GM19351 (cell line): ENCODE measurements at regions not wholly inside any gene's neighbourhood (a gene's known extent, or its start where the extent isn't known, plus 50 kb on each side); places are given as distances from the start of the nearest gene placed in this dataset.
A peak's percentile ranks its signal among the peaks of the same experiment; 100 is the strongest.
"Not testable (repeated sequence)": the region's sequence is repeated elsewhere in the genome, so short reads cannot be mapped to it uniquely, and the experiment has no call there.

Source experiments
- ATAC-seq: cut with Tn5 transposase; IDR thresholded peaks from one replicate; pipeline ENCODE4 v1.9.1; 2021; ENCODE audit warnings: mild to moderate bottlenecking, moderate library complexity; ENCODE audit not compliant: unreplicated experiment

DNA sequence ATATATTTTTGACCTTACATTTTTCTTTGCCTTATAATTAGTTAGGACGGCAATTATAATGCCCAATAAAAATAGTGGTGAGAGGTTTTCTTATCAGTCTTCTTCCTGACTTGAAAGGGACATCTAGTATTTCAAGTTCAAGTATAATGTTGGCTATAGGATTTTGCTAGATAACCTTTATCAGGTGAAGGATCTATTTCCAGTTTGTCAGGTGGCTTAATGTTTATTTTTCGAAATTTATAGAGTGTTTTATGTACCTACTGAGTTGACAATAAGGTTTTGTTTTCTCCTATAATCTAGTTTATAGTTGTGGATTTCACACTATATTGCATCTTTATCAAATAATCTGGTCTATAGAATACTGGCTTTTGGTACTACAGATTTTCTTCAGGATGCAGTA, 351.8 kb upstream of the FGF13 start:
- no peak for ATAC-seq

GRCh38 chrX:139058831-139059495, 347.4 kb upstream of the FGF13 start:
- ATAC-seq = peak; percentile 62

DNA sequence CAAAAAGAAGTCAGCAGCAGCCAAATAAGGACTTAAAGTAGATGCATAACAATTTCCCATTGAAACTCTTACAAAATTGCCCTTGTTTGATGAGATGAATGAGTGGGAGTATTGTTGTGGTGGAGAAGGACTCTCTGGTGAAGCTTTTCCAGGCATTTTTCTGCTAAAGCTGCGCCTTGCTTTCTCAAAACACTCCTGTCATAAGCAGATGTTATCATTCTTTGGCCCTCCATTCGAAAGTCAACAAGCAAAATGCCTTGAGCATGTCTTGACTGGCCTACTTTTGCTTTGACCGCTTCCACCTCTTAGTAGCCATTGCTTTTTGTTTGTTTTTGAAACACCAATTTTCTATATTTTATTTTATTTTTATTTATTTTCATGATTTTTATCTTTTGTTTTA, 340.9 kb upstream of the FGF13 start:
- no peak for ATAC-seq

DNA sequence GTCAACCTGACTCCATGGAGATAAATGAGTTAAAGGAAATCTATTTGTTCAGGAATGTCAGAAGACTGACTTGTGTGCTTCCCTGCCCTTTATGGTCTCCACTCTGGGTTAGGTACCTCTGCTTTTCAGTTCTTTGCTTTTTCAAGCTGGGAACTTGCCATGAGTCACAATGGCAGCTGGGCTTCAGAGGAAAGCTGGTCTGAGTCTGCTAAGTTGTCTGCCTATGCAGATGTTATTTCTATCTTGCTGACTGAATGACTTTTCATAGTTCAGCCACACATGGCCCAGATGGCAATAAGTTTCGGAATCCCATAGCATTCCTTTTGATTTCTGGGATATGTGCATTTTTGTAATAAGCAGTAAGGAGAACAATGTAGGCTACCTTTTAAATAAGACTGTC, 337.9 kb upstream of the FGF13 start:
- ATAC-seq = no peak

DNA sequence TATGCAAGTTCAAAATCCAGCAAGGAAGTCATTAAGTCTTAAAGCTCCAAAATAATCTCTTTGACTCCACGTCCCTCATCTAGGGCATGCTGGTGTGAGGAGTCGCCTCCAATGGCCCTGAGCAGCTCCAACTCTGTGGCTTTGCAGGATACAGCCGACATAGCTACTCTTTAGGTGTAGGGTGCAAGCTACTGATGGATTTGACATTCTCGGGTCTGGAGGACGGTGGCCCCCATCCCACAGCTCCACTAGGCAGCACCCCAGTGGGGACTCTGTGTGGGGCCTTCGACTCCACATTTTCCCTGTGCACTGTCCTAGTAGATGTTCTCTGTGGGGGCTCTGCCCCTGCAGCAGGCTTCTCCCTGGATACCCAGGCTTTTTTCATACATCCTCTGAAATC, 333.2 kb upstream of the FGF13 start:
- ATAC-seq = no peak

GRCh38 chrX:139039041-139039440, 327.5 kb upstream of the FGF13 start:
- no peak for ATAC-seq

GRCh38 chrX:139026811-139027210, 315.3 kb upstream of the FGF13 start:
- ATAC-seq = no peak

GRCh38 chrX:139026406-139026805, 314.9 kb upstream of the FGF13 start:
- ATAC-seq = no peak

DNA sequence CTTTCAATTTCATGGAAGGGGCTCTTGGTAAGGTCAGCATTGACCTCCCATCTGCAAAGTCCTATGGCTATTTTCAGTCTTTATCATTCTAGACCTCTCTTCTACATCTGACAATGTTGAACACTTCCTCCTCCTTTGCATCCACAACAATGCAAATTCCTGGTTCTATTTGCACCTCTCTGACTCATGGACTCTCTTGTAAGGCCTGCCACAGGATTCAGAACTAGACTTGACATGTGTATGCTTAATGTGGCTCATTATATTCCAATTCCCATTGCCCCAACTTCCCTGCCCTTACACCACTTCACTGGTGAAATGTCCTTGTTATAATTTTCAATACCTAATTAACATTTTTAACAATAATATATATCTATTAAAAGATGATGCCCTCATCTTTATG, 314.3 kb upstream of the FGF13 start:
- no peak for ATAC-seq

DNA sequence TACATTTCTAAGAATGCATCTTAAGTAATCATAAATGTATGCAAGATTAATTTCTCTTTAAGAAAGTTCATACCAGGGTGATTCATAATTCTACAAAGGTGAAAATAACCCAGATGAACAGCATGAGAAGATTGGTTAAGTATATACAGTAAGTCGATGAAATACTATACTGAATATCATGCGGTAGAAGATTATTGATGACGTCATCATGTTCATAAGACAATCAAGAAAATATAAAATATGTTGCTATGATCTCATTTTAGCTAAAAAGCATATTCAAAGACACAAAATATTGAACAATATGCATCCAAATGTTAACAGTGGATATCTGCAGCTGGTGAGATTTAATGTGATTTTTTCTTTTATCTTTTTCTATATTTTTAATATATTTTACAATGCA, 312.0 kb upstream of the FGF13 start:
- ATAC-seq = no peak

DNA sequence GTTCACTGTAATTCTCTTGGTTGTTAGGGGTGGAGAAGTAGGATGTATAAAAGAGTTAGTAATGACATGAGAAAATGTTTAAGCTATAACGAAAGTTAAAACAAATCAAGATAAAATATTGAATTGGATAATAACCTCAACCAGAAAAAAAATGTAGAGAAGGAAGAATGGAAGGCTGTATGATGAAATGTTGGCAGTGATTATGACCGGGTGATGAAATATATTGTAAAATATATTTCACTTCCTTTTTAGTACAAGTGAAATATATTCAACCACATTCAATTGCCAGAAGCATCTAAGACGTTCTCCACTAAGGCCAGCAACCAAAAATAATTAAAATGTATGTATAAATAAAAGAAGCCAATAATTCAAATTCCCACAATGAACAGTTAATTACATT, 309.3 kb upstream of the FGF13 start:
- ATAC-seq = no peak

DNA sequence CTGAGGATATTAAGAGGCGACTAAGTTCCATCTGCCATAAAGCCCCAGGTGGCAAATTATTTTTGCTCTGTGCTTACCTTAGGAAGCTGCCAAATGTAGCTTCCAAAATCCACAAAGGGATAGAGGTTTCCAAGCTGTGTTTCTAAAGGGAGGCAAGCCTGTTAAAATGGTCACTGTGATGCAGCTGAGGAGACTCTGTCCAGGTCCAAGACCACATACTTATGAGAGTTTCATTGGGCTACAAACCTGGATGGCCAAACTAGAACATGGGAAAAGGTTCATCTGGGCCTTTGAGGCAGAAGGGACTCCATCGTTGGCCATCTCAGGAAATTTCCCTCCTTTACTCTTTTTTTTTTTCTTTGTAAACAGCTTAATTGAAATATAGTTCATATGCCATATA, 306.9 kb upstream of the FGF13 start:
- ATAC-seq = no peak

- no peak for ATAC-seq
These were observed 304.1 kb upstream of the FGF13 start for GRCh38 chrX:139015627-139016026.

GRCh38 chrX:139008185-139008584, 296.7 kb upstream of the FGF13 start:
- no peak for ATAC-seq

DNA sequence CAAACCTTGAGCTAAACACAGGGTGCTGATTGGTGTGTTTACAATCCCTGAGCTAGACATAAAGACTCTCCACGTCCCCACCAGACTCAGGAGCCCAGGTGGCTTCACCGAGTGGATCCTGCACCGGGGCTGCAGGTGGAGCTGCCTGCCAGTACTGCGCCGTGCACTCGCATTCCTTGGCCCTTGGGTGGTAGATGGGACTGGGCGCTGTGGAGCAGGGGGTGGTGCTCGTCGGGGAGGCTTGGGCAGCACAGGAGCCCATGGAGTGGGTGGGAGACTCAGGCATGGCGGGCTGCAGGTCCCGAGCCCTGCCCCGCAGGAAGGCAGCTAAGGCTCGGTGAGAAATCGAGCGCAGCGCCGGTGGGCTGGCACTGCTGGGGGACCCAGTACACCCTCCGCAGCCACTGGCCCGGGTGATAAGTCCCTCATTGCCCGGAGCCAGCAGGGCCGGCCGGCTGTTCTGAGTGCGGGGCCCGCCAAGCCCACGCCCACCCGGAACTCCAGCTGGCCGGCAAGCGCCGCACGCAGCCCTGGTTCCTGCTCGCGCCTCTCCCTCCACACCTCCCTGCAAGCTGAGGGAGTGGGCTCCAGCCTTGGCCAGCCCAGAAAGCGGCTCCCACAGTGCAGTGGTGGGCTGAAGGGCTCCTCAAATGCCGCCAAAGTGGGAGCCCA, 292.5 kb upstream of the FGF13 start:
- not testable (repeated sequence) for ATAC-seq

- no peak for ATAC-seq
These were observed 290.8 kb upstream of the FGF13 start for GRCh38 chrX:139002319-139002718.

- ATAC-seq = no peak
These were observed 284.8 kb upstream of the FGF13 start for GRCh38 chrX:138996268-138996667.

- ATAC-seq = no peak
These were observed 283.9 kb upstream of the FGF13 start for GRCh38 chrX:138995458-138995857.

GRCh38 chrX:138990425-138990824, 278.9 kb upstream of the FGF13 start:
- not testable (repeated sequence) for ATAC-seq

GRCh38 chrX:138986866-138987265, 275.3 kb upstream of the FGF13 start:
- ATAC-seq = no peak

DNA sequence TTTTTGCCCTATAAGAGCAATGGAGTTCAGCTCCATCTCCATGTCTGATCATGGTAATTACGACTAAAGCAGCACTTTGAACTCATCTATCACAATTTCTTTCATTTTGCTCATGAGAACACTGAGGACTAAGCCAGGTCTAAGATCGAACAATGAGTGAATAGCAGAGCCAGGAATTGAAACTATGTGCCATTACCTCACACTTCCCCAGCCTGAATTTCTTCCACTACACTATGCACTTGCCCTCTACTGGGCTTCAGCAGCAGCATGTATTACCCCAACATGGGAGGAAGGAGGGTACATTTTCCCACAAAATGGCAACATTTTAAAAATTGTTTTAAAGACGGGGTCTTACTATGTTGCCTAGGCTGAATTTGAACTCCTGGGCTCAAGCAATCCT, 274.7 kb upstream of the FGF13 start:
- no peak for ATAC-seq

GRCh38 chrX:138982365-138982764, 270.8 kb upstream of the FGF13 start:
- ATAC-seq = no peak

DNA sequence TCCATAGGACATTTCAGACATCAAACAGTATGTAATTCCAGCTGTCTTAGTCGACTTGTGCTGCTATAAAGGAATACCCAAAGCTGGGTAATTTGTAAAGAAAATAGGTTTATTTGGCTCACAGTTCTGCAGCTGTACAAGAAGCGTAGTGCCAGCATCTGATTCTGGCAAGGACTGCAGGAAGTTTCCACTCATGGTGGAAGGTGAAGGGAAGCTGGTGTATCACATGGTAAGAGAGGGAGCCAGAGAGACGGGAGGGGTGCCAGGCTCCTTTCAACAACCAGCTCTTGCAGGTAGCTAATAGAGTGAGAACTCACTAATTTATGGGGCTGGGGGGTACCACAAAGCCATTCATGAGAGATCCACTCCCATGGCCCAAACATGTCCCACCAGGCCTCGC, 253.0 kb upstream of the FGF13 start:
- no peak for ATAC-seq
